Muscle layer of duodenum (tissue), 2 donors: ENCODE measurements at regions not wholly inside any gene's neighbourhood (a gene's known extent, or its start where the extent isn't known, plus 50 kb on each side); places are given as distances from the start of the nearest gene placed in this dataset.

Experiments
- H3K27ac ChIP-seq: one replicate; pipeline ENCODE4 v1.7.0; 2013; ENCODE audit warnings: mild to moderate bottlenecking, low read length
- H3K27me3 ChIP-seq: one replicate; pipeline ENCODE4 v1.7.0; 2013; ENCODE audit warnings: low read depth, mild to moderate bottlenecking, control low read depth, low read length
- H3K36me3 ChIP-seq, 2 donors: one replicate each; pipeline ENCODE4 v1.7.0; 2013; ENCODE audit warnings: low read length in 2 of 2, control low read depth in 1 of 2, mild to moderate bottlenecking in 1 of 2; ENCODE audit not compliant: insufficient read depth in 2 of 2, control insufficient read depth in 1 of 2
- H3K4me1 ChIP-seq, 2 donors: one replicate each; pipeline ENCODE4 v1.7.0; 2013; ENCODE audit warnings: low read length in 2 of 2, mild to moderate bottlenecking in 2 of 2, control low read depth in 1 of 2, moderate library complexity in 1 of 2; ENCODE audit not compliant: insufficient read depth in 2 of 2, control insufficient read depth in 1 of 2
- H3K4me3 ChIP-seq, 2 donors: one replicate each; pipeline ENCODE4 v1.7.0; 2013; ENCODE audit warnings: low read length in 2 of 2, low read depth in 1 of 2, mild to moderate bottlenecking in 1 of 2
- H3K9me3 ChIP-seq, 2 donors: one replicate each; pipeline ENCODE4 v1.7.0; 2013; ENCODE audit warnings: low read length in 2 of 2, control low read depth in 1 of 2, mild to moderate bottlenecking in 1 of 2; ENCODE audit not compliant: control insufficient read depth in 1 of 2
- donor health status: healthy.

DNA sequence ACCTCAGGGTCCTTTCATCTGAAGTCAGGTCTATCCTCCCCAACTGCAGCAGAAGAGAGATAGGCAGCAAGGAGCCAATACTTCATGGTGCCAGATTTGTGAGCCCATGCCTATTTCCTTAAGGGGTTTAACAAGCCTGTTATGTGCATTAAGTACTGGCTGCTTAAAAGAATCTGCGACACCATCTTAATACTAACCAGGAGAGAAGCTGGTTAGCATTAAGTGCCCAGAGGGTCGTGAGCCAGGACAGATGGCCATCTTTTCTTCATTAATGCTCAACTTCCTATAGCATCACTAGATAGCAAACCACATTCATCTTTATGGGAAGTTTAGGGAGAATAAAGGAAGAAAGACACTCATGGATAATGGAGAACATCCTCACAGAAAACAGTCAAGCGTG lies 289.1 kb downstream of the ETAA1 start:
- Histone ChIP-seq H3K27me3 (no peaks in the 10 kb centered on the region), H3K36me3 (no peaks in the 10 kb centered on the region), H3K4me3 (no peak overlapping the region), H3K4me1 (no peaks in the 10 kb centered on the region), H3K9me3 (no peaks in the 10 kb centered on the region), H3K27ac (no peak overlapping the region)

GRCh38 chr2:67689186-67689585 lies 292.1 kb downstream of the ETAA1 start:
- H3K27ac ChIP-seq, result no peak overlapping the region
- no peak overlapping the region for H3K4me3 ChIP-seq
- H3K9me3 ChIP-seq, result no peaks in the 10 kb centered on the region
- no peaks in the 10 kb centered on the region for H3K36me3 ChIP-seq
- no peaks in the 10 kb centered on the region for H3K4me1 ChIP-seq
- no peaks in the 10 kb centered on the region for H3K27me3 ChIP-seq

GRCh38 chr2:67689651-67690050 lies 292.5 kb downstream of the ETAA1 start:
- H3K4me1 ChIP-seq, result no peaks in the 10 kb centered on the region
- no peaks in the 10 kb centered on the region for H3K9me3 ChIP-seq
- H3K27ac ChIP-seq, result no peak overlapping the region

DNA sequence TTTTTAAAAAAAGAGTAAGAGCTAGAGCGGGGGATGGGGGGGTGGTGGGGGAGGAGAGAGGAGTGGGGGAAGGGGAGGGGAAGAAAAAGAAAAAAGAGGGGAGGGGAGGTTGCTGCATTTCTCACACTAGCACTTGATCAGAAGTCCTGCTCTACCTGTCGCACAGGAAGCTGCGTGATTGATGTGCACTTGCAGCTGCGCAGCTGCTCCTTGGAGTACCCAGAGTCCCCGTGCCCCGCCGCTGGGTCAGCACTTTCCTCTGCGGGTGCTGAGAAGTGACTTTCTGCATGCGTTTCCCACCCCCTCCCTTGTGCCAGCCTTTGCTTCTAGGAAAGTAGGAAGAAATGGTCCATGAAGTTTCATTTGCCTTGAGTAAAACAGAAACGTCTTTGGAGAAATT lies 297.3 kb downstream of the ETAA1 start:
- Histone ChIP-seq H3K4me3 (no peak overlapping the region), H3K36me3 (no peaks in the 10 kb centered on the region), H3K27ac (no peak overlapping the region), H3K9me3 (no peaks in the 10 kb centered on the region), H3K4me1 (no peaks in the 10 kb centered on the region), H3K27me3 (no peaks in the 10 kb centered on the region)

More at GRCh38 chr2:67689651-67690050, 292.5 kb downstream of the ETAA1 start:
- no peaks in the 10 kb centered on the region for H3K36me3 ChIP-seq
- H3K4me3 ChIP-seq, result no peak overlapping the region
- no peaks in the 10 kb centered on the region for H3K27me3 ChIP-seq

DNA sequence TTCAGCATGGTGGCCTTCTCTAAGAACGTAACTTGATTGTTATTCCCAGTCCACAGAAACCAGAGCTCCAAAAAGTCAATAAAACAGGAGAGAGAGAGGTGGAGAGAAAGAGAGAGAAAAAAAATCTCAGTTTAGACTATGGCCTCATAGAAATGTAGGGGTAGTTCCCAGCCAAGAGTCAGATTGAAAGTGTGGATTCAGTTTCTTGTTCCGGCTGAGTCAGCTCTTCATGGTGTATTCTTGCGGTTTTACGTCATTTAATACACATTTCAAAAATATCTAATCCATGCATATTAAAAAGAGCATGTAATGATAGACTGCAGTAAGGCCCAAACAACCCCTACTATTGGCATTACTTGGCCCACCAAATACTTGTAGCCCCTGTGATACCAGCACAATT lies 303.9 kb downstream of the ETAA1 start:
- Histone ChIP-seq H3K36me3 (no peaks in the 10 kb centered on the region), H3K4me3 (no peak overlapping the region), H3K9me3 (no peaks in the 10 kb centered on the region), H3K27me3 (no peaks in the 10 kb centered on the region), H3K4me1 (no peaks in the 10 kb centered on the region), H3K27ac (no peak overlapping the region)

- Histone ChIP-seq H3K27me3 (no peaks in the 10 kb centered on the region), H3K4me3 (no peak overlapping the region), H3K27ac (no peak overlapping the region), H3K9me3 (no peaks in the 10 kb centered on the region), H3K36me3 (no peaks in the 10 kb centered on the region), H3K4me1 (no peaks in the 10 kb centered on the region)
Measured at GRCh38 chr2:67702284-67702683, 305.2 kb downstream of the ETAA1 start.

GRCh38 chr2:67702937-67703336 lies 305.8 kb downstream of the ETAA1 start:
- H3K36me3 ChIP-seq, result no peaks in the 10 kb centered on the region
- H3K9me3 ChIP-seq, result no peaks in the 10 kb centered on the region
- no peak overlapping the region for H3K27ac ChIP-seq
- H3K4me1 ChIP-seq, result no peaks in the 10 kb centered on the region
- no peak overlapping the region for H3K4me3 ChIP-seq
- no peaks in the 10 kb centered on the region for H3K27me3 ChIP-seq

DNA sequence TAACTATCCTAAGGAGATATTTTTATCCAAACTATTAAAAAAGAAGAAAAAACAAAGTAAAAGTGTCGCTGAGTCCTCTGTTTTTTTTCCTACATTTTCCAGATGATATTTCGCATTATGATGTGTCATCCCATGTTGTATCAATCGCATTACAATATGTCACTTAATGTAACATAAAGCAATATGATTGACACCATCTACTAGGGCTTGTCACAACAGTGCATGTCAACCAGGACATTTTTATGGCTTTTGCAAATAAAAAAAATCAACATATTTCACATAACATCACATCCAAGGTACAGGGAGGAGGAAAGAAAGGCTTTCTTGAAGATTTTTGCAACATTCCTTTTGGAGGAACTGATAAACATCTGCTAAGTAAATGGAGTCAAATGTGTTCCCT lies 308.9 kb downstream of the ETAA1 start:
- no peaks in the 10 kb centered on the region for H3K27me3 ChIP-seq
- H3K4me3 ChIP-seq, result no peak overlapping the region
- no peaks in the 10 kb centered on the region for H3K36me3 ChIP-seq
- H3K4me1 ChIP-seq, result no peaks in the 10 kb centered on the region
- H3K27ac ChIP-seq, result no peak overlapping the region
- no peaks in the 10 kb centered on the region for H3K9me3 ChIP-seq

- Histone ChIP-seq H3K4me3 (no peak overlapping the region), H3K27me3 (no peaks in the 10 kb centered on the region), H3K27ac (no peak overlapping the region), H3K36me3 (no peaks in the 10 kb centered on the region), H3K9me3 (no peaks in the 10 kb centered on the region), H3K4me1 (no peaks in the 10 kb centered on the region)
Measured at GRCh38 chr2:67707896-67708295, 310.8 kb downstream of the ETAA1 start.

DNA sequence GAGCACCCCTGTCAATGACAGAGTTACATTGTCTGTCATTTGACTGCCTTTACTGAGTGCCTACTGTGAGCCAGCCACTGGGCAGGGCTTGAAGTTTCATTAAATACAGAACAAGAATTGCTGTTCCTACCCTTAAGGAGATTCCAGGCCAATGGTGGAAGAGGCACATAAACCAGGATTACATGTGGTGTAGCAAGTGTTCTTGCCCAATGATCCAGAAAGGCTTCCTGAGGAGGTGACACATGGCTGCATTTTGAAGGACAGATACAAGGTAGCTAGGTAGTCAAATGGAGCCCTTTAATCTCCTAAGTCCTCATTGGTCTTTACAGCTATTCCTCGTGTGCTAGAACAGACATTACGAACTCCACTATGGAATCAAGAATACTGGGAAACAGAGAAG lies 312.7 kb downstream of the ETAA1 start:
- no peak overlapping the region for H3K4me3 ChIP-seq
- H3K27me3 ChIP-seq, result no peaks in the 10 kb centered on the region
- no peak overlapping the region for H3K27ac ChIP-seq
- no peaks in the 10 kb centered on the region for H3K36me3 ChIP-seq
- no peaks in the 10 kb centered on the region for H3K9me3 ChIP-seq
- no peaks in the 10 kb centered on the region for H3K4me1 ChIP-seq

DNA sequence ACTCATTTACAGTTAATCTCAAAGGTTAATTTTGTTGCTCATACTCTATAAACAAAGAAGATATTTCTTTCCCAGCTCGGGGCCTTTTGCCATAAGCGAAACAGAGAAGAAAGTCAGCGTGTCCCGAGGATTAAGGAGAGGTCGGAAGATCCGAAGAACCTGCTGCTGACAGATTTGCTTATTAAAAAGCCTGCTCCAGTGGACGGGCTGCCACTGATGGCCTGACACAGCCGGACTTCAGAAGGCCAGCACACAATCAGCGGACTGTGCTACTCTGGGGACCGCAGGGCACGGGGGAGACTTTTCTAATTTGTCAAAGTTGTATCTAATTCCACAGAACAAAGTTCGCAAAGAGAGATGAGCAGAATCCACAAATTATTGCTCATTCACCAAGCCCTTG lies 315.4 kb downstream of the ETAA1 start:
- H3K4me1 ChIP-seq, result no peaks in the 10 kb centered on the region
- H3K27ac ChIP-seq, result no peak overlapping the region
- peak overlapping the region in 1 of 2 donors; percentile 17 for H3K4me3 ChIP-seq
- H3K36me3 ChIP-seq, result no peaks in the 10 kb centered on the region
- H3K9me3 ChIP-seq, result no peaks in the 10 kb centered on the region
- no peaks in the 10 kb centered on the region for H3K27me3 ChIP-seq

DNA sequence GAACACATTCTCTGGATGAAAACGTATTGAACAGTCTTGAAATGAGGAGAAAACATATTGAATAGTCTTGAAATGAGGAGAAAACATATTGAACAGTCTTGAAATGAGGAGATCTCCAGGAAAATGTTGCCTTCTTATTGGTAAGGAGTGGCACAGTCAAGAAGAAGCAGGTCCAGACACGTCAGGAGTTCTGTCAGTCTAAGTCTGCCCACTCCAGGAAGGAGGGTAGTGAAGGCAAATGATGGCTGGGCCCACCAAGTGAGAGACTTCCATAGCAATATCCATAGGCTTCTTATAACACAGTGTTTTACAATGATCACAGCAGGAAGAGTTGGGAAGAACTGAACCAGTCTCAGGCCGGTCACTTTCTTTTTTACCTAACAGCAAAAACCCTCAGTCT lies 316.2 kb downstream of the ETAA1 start:
- no peaks in the 10 kb centered on the region for H3K4me1 ChIP-seq
- no peak overlapping the region for H3K27ac ChIP-seq
- no peaks in the 10 kb centered on the region for H3K9me3 ChIP-seq
- H3K27me3 ChIP-seq, result no peaks in the 10 kb centered on the region
- H3K4me3 ChIP-seq, result no peak overlapping the region
- no peaks in the 10 kb centered on the region for H3K36me3 ChIP-seq
